Ascending aorta (tissue), 2 donors: ENCODE measurements at regions not wholly inside any gene's neighbourhood (a gene's known extent, or its start where the extent isn't known, plus 50 kb on each side); places are given as distances from the start of the nearest gene placed in this dataset.

ENCODE experiments used
- DNase-seq, 2 donors: peaks; one replicate each; pipeline ENCODE4 v3.0.0-alpha.2; 2019; ENCODE audit warnings: low spot score in 2 of 2
- H3K27ac ChIP-seq, 2 donors: fragments of 200-600 bp; sonication (generic); one replicate each; pipeline ENCODE4 v1.5.1; 2016 to 2017; ENCODE audit warnings: mild to moderate bottlenecking in 1 of 2
- H3K27me3 ChIP-seq: fragments of 200-600 bp; sonication (generic); one replicate; pipeline ENCODE4 v1.5.1; 2017
- H3K36me3 ChIP-seq, 2 donors: fragments of 200-600 bp; sonication (generic); one replicate each; pipeline ENCODE4 v1.5.1; 2016
- H3K4me1 ChIP-seq, 2 donors: fragments of 200-600 bp; sonication (generic); one replicate each; pipeline ENCODE4 v1.5.1; 2016 to 2017; ENCODE audit warnings: mild to moderate bottlenecking in 1 of 2
- H3K4me3 ChIP-seq, 2 donors: fragments of 200-600 bp; sonication (generic); one replicate each; pipeline ENCODE4 v1.5.1; 2016 to 2017; ENCODE audit warnings: mild to moderate bottlenecking in 1 of 2
- H3K9me3 ChIP-seq, 2 donors: fragments of 200-600 bp; sonication (generic); one replicate each; pipeline ENCODE4 v1.5.1; 2016
- intact Hi-C: fragments of 100-400 bp; cut with DNase I; formaldehyde crosslinking; loops from one replicate; pipeline ENCODE4 v1.15.1; 2023
- TF ChIP-seq, protein P1 (sequence below), 3 experiments: fragments of 200-600 bp in 2 of 3; fragments of 450-650 bp in 1 of 3; sonication (generic) in 2 of 3; IDR thresholded peaks; one replicate each; pipeline ENCODE4 v1.5.1; 2016 to 2019; ENCODE audit warnings: antibody characterized with exemption in 3 of 3, mild to moderate bottlenecking in 1 of 3, moderate library complexity in 1 of 3

DNA sequence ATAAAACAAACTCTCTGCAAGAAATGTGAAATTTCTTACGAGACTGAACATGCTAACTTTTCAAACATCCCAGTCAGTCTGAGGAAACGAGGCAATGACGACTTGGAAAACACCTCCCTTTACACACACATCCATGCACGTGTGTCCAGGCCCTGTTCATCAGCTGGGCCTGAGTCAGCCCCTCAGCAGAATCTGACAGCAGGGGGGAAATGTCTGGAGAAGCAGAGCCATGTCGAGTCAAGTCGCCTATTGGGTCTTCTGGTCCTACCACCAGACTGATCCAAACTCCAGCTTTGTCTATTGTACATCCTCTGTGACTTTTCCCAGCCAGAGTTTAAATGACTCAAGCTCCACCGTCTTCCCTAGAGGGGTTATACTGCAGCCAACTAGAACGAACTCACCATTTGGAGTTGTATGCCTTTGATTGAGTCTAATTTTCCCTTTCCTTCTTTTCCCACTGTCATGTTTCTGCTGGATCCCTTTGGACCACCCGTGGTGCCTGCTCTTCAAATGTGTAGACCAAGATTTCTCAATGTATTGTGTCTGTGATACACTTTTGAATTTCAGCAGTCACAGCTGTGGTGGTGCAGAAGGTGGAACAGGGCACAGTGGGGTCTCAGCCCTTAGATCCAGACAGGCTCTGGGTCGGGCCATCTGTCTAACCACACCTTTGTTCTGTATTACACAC is 254.0 kb downstream of the CDC5L start:
- TF ChIP-seq, protein P1, sequence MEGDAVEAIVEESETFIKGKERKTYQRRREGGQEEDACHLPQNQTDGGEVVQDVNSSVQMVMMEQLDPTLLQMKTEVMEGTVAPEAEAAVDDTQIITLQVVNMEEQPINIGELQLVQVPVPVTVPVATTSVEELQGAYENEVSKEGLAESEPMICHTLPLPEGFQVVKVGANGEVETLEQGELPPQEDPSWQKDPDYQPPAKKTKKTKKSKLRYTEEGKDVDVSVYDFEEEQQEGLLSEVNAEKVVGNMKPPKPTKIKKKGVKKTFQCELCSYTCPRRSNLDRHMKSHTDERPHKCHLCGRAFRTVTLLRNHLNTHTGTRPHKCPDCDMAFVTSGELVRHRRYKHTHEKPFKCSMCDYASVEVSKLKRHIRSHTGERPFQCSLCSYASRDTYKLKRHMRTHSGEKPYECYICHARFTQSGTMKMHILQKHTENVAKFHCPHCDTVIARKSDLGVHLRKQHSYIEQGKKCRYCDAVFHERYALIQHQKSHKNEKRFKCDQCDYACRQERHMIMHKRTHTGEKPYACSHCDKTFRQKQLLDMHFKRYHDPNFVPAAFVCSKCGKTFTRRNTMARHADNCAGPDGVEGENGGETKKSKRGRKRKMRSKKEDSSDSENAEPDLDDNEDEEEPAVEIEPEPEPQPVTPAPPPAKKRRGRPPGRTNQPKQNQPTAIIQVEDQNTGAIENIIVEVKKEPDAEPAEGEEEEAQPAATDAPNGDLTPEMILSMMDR (IDR thresholded peaks at IDR 0.05): no peak
- Histone ChIP-seq H3K4me1 (peaks cover 0 to 3% of the 10 kb centered on the region in 2 donors), H3K27ac (no peak overlapping the region), H3K4me3 (no peak overlapping the region), H3K9me3 (no peaks in the 10 kb centered on the region), H3K36me3 (no peaks in the 10 kb centered on the region), H3K27me3 (no peaks in the 10 kb centered on the region)
- intact Hi-C loops: loop anchor here (10.0 kb wide), 1 partner anchor 167 kb away; no protein-coding TSS in a partner anchor
- DNase-seq: no peak

DNA sequence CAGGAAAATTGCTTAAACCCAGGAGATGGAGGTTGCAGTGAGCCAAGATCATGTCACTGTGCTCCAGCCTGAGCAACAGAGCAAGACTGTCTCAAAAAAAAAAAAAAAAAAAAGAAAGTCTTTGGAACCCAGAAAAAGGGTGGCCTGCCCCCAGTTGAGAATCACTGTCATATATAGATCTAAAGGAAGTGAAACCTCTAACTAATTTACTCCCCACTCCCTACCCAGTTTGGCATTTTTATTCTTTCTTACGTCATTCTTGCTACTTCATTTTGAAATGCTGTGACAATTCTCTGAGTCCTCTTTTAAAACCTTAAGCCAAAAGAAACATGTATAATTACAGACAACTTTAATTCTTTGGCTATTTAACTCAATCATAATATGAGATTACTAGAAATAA is 254.8 kb downstream of the CDC5L start:
- H3K27me3 ChIP-seq: no peaks in the 10 kb centered on the region
- H3K9me3 ChIP-seq: no peaks in the 10 kb centered on the region
- H3K4me3 ChIP-seq: no peak overlapping the region
- no peak overlapping the region for H3K27ac ChIP-seq
- intact Hi-C loops: loop anchor here (10.0 kb wide), 1 partner anchor 168 kb away; no protein-coding TSS in a partner anchor
- DNase-seq: no peak
- TF ChIP-seq, protein P1 (IDR thresholded peaks at IDR 0.05): no peak
- no peaks in the 10 kb centered on the region for H3K36me3 ChIP-seq
- H3K4me1 ChIP-seq: no peaks in the 10 kb centered on the region

DNA sequence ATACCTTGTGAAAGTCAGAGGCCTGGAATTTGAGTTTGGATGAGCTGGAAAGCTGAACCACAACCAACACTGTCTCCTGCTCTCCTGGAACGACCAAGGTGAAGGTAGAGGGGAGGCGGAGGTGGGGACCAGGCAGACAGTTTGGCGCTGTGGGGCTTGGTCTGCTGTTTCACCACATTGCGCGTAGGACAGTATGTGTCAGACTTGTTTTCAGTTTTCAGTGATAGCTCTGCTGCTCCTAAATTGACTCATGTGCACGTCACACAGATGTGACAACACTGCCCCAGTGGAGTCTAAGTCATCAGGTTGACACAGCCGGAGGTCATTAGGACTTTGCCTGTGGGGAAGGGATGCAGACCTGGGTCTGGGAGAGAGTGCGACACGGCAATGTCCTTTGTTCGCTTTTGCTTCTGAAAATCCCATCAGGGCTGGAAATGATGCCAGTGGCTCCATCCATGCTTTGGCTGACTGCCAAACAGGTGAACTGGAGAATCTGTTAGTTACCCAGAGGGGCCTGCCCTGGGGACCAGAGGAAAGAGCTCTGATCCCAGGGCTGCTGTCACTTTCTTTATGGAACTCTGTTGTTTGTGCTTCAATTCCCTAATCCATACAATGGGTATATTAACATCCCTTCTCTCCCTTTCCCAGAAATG is 255.5 kb downstream of the CDC5L start:
- intact Hi-C loops: loop anchor here (10.0 kb wide), 1 partner anchor 168 kb away; no protein-coding TSS in a partner anchor
- TF ChIP-seq, protein P1 (IDR thresholded peaks at IDR 0.05): no peak
- H3K36me3 ChIP-seq: no peaks in the 10 kb centered on the region
- DNase-seq: no peak
- H3K4me1 ChIP-seq: no peaks in the 10 kb centered on the region
- H3K4me3 ChIP-seq: no peak overlapping the region
- no peaks in the 10 kb centered on the region for H3K27me3 ChIP-seq
- H3K27ac ChIP-seq: no peak overlapping the region
- H3K9me3 ChIP-seq: no peaks in the 10 kb centered on the region

DNA sequence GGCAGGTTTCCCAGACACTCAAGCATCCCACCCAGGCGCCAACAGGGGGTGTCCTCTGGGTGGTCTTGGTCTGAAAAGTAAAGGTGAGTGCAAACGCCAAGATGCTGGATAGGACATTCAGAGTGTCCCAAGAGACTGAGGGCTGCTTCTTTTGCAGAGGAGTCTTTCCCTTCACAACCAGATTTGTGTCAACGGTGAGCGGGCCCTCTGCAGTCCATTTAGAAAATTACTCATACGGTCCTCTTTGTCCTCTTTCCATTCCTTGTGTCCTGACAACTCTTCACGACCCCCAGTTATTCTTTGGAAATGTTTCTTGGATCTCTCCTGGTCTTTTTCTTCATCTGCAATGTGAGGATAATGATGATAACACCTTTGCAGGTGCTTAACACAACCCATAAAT is 257.8 kb downstream of the CDC5L start:
- TF ChIP-seq, protein P1 (IDR thresholded peaks at IDR 0.05): no peak

DNA sequence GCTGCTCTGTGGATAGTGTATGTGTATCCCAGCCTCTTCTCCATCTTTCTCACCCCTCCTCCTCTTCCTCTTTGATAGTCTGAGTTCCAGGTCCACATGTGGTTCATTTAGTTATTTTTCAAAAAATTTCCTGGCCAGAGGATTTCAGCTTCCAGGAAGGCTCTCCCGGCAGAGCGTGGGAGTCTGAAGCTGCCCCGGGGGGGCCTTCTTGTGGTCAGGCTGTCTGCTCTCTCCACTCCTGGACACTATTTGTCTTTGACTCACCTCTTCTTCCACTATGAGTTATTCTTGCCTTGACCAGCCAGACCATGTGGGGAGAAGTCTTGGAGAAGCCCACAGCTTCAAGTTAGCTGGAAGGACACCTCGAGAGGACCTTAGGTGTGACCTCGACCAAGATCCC is 258.8 kb downstream of the CDC5L start:
- no peak for DNase-seq
- H3K27me3 ChIP-seq: no peaks in the 10 kb centered on the region
- intact Hi-C loops: loop anchor here (10.0 kb wide), 1 partner anchor 172 kb away; no protein-coding TSS in a partner anchor
- no peak overlapping the region for H3K27ac ChIP-seq
- H3K9me3 ChIP-seq: no peaks in the 10 kb centered on the region
- no peaks in the 10 kb centered on the region for H3K4me1 ChIP-seq
- no peak overlapping the region for H3K4me3 ChIP-seq
- H3K36me3 ChIP-seq: no peaks in the 10 kb centered on the region
- TF ChIP-seq, protein P1 (IDR thresholded peaks at IDR 0.05): no peak

More for the DNA sequence above, 257.8 kb downstream of the CDC5L start:
- Histone ChIP-seq H3K4me3 (no peak overlapping the region), H3K27me3 (no peaks in the 10 kb centered on the region), H3K9me3 (no peaks in the 10 kb centered on the region), H3K27ac (no peak overlapping the region), H3K4me1 (no peaks in the 10 kb centered on the region), H3K36me3 (no peaks in the 10 kb centered on the region)
- intact Hi-C loops: loop anchor here (10.0 kb wide), 1 partner anchor 170 kb away; no protein-coding TSS in a partner anchor
- no peak for DNase-seq
